Endothelial cell of umbilical vein (primary cell): ENCODE measurements at regions not wholly inside any gene's neighbourhood (a gene's known extent, or its start where the extent isn't known, plus 50 kb on each side); places are given as distances from the start of the nearest gene placed in this dataset.

Experiments used
- BruUV-seq: library from RNA; stranded (reverse); fragments of 400-500 nt; replicated peaks from 2 replicates; lab custom pipeline; 2021; lab: Mats Ljungman, UMichigan
- CTCF ChIA-PET: fragments of 300-600, 350-600 bp; sonication (Branson Sonifier 250); formaldehyde crosslinking; loops from one replicate; lab custom pipeline; 2021; ENCODE audit warnings: antibody characterized with exemption, inconsistent platforms; lab: Charles Lee
- POLR2A ChIA-PET: fragments of 300-600, 350-600 bp; sonication (Branson Sonifier 250); formaldehyde crosslinking; loops from one replicate; lab custom pipeline; 2021; ENCODE audit warnings: antibody characterized with exemption, inconsistent platforms; lab: Charles Lee
- DNase-seq: peaks from one replicate; pipeline ENCODE4 v3.0.0-alpha.2; 2011; ENCODE audit warnings: low read depth, low spot score
- FAIRE-seq: peaks from 2 replicates; lab custom pipeline; 2011; peaks lifted over from hg19 to GRCh38; lab: Jason Lieb, UNC
- H2AFZ ChIP-seq: 2 replicates; pipeline ENCODE4 v1.6.0; 2012; ENCODE audit warnings: low read depth, low read length, control low read depth, inconsistent platforms
- H3K27ac ChIP-seq: 2 replicates; pipeline ENCODE4 v1.5.1; 2011; ENCODE audit warnings: low read depth, mild to moderate bottlenecking, control low read depth, low read length, moderate library complexity; ENCODE audit not compliant: insufficient read depth
- H3K27me3 ChIP-seq, 2 experiments: 2 replicates each; pipeline versions ENCODE4 v1.6.0 to v1.6.1; 2011; ENCODE audit warnings: low read length in 2 of 2, mixed read lengths in 1 of 2; ENCODE audit not compliant: control insufficient read depth in 2 of 2, insufficient read depth in 2 of 2
- H3K36me3 ChIP-seq, 2 experiments: 2 replicates in 1 of 2; 3 replicates in 1 of 2; pipeline ENCODE4 v1.5.1; 2011; ENCODE audit warnings: low read length in 2 of 2, mild to moderate bottlenecking in 1 of 2, moderate library complexity in 1 of 2; ENCODE audit not compliant: control insufficient read depth in 2 of 2, insufficient read depth in 2 of 2; ENCODE audit errors: extremely low read depth in 1 of 2
- H3K4me1 ChIP-seq: 3 replicates; pipeline ENCODE4 v1.5.1; 2011; ENCODE audit warnings: mild to moderate bottlenecking, low read length; ENCODE audit not compliant: control insufficient read depth, insufficient read depth; ENCODE audit errors: extremely low read depth
- H3K4me2 ChIP-seq: 2 replicates; pipeline ENCODE4 v1.6.1; 2011; ENCODE audit warnings: low read length, control low read depth, mixed read lengths; ENCODE audit not compliant: insufficient read depth
- H3K4me3 ChIP-seq, 3 experiments: fragments of 200-600 bp in 1 of 3; sonication (generic), shearing (Covaris generic) in 1 of 3; replicated peaks in 1 of 3; 2 replicates each; pipeline ENCODE4 v1.5.1; 2011 to 2016; ENCODE audit warnings: control low read depth in 3 of 3, low read length in 3 of 3, mild to moderate bottlenecking in 2 of 3, inconsistent platforms in 1 of 3, low read depth in 1 of 3, moderate library complexity in 1 of 3; ENCODE audit not compliant: insufficient read depth in 1 of 3
- H3K79me2 ChIP-seq: 2 replicates; pipeline ENCODE4 v1.6.0; 2012; ENCODE audit warnings: low read length, inconsistent platforms; ENCODE audit not compliant: control insufficient read depth, insufficient read depth
- H3K9ac ChIP-seq: replicated peaks from 2 replicates; pipeline ENCODE3; 2011; ENCODE audit warnings: low read length, control low read depth; ENCODE audit not compliant: insufficient read depth; ENCODE audit errors: extremely low read depth
- H3K9me1 ChIP-seq: replicated peaks from 3 replicates; pipeline ENCODE4 v1.6.0; 2011; ENCODE audit warnings: mild to moderate bottlenecking, low read length; ENCODE audit not compliant: control insufficient read depth, insufficient read depth; ENCODE audit errors: extremely low read depth
- H3K9me3 ChIP-seq: replicated peaks from 2 replicates; pipeline ENCODE4 v1.5.1; 2012; ENCODE audit warnings: low read length, inconsistent platforms; ENCODE audit not compliant: control insufficient read depth, insufficient read depth
- H4K20me1 ChIP-seq: replicated peaks from 2 replicates; pipeline ENCODE3; 2011; ENCODE audit warnings: mild to moderate bottlenecking, low read length; ENCODE audit not compliant: control insufficient read depth, insufficient read depth; ENCODE audit errors: extremely low read depth
- EZH2 ChIP-seq: IDR thresholded peaks from 2 replicates; pipeline ENCODE4 v1.6.1; 2012; ENCODE audit warnings: borderline replicate concordance, low read depth, mild to moderate bottlenecking, moderate library complexity, low read length, inconsistent platforms; ENCODE audit not compliant: severe bottlenecking
- FOS ChIP-seq: IDR thresholded peaks from 2 replicates; pipeline ENCODE4 v1.6.1; 2011; ENCODE audit warnings: mild to moderate bottlenecking, low read length, moderate library complexity, borderline replicate concordance; ENCODE audit not compliant: insufficient read depth
- GATA2 ChIP-seq: IDR thresholded peaks from 2 replicates; pipeline ENCODE4 v1.7.0; 2011; ENCODE audit warnings: low read depth, mild to moderate bottlenecking, moderate library complexity, mixed read lengths, low read length; ENCODE audit not compliant: insufficient read length, insufficient read depth
- JUN ChIP-seq: IDR thresholded peaks from 2 replicates; pipeline ENCODE4 v1.6.1; 2011; ENCODE audit warnings: borderline replicate concordance, low read depth; ENCODE audit not compliant: insufficient read length, insufficient read depth
- MYC ChIP-seq: IDR thresholded peaks from one replicate; pipeline ENCODE4 v1.6.1; 2011; ENCODE audit warnings: mild to moderate bottlenecking, low read depth, low read length
- POLR2A ChIP-seq: IDR thresholded peaks from 2 replicates; pipeline ENCODE4 v1.6.1; 2012; ENCODE audit warnings: low read depth, mild to moderate bottlenecking, control low read depth, low read length
- POLR2AphosphoS5 ChIP-seq: IDR thresholded peaks from 2 replicates; pipeline ENCODE4 v1.6.1; 2012; ENCODE audit warnings: low read depth, mild to moderate bottlenecking, control low read depth, low read length, moderate library complexity; ENCODE audit not compliant: insufficient read depth
- dilution Hi-C: fragments of 300-500 bp; cut with MboI; formaldehyde crosslinking; loops from one replicate; pipeline ENCODE4 v1.15.0; 2019; ENCODE audit warnings: low sequenced_read_pairs; ENCODE audit not compliant: extremely low pct_ligation_motif_present
- intact Hi-C: fragments of 100-400 bp; cut with micrococcal nuclease; formaldehyde crosslinking; loops from one replicate; pipeline ENCODE4 v1.10.0; 2022
- TF ChIP-seq, protein P1 (sequence below): IDR thresholded peaks from 2 replicates; pipeline ENCODE4 v1.6.1; 2011; ENCODE audit not compliant: insufficient read depth, insufficient read length
- TF ChIP-seq, protein P2 (sequence below), 2 donors: IDR thresholded peaks; 1 replicate in 1 of 2; 2 replicates in 1 of 2; pipeline ENCODE4 v1.5.1; 2011; ENCODE audit warnings: low read length in 2 of 2, mild to moderate bottlenecking in 2 of 2, moderate library complexity in 2 of 2, control low read depth in 1 of 2, inconsistent platforms in 1 of 2, low read depth in 1 of 2; ENCODE audit not compliant: insufficient read depth in 1 of 2; ENCODE audit errors: extremely low read depth in 1 of 2

DNA sequence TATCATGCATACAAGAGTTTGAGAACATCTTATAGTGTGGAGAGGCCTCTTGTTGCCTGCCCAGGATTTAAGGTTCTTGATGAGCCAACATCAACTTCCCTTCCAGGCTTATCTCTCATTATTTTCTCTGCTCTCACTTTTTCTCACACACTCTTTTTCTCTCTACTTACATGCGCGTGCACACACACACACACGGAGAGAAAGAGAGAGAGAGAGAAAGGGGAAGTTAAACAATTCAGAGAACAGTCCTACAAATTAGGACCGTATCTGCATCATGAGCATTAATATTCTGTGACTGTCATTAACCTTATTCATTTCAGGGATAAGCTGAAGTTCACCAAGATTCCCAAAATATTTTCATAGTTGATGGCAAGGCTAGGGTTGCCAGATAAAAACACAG lies 269.0 kb downstream of the ZNF621 start:
- Histone ChIP-seq H4K20me1 (no peaks in the 10 kb centered on the region), H3K36me3 (no peaks in the 10 kb centered on the region), H3K27ac (no peak overlapping the region), H3K4me2 (no peak overlapping the region), H3K9me1 (no peaks in the 10 kb centered on the region), H3K9ac (no peak overlapping the region), H3K4me1 (no peaks in the 10 kb centered on the region), H3K27me3 (no peaks in the 10 kb centered on the region), H3K4me3 (no peak overlapping the region), H3K9me3 (no peaks in the 10 kb centered on the region), H3K79me2 (no peaks in the 10 kb centered on the region), H2AFZ (no peak overlapping the region)
- TF ChIP-seq MYC (no peak), JUN (no peak), FOS (no peak), EZH2 (no peak), GATA2 (no peak), POLR2AphosphoS5 (no peak), POLR2A (no peak)
- TF ChIP-seq, protein P1, sequence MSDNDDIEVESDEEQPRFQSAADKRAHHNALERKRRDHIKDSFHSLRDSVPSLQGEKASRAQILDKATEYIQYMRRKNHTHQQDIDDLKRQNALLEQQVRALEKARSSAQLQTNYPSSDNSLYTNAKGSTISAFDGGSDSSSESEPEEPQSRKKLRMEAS: no peak
- TF ChIP-seq, protein P2, sequence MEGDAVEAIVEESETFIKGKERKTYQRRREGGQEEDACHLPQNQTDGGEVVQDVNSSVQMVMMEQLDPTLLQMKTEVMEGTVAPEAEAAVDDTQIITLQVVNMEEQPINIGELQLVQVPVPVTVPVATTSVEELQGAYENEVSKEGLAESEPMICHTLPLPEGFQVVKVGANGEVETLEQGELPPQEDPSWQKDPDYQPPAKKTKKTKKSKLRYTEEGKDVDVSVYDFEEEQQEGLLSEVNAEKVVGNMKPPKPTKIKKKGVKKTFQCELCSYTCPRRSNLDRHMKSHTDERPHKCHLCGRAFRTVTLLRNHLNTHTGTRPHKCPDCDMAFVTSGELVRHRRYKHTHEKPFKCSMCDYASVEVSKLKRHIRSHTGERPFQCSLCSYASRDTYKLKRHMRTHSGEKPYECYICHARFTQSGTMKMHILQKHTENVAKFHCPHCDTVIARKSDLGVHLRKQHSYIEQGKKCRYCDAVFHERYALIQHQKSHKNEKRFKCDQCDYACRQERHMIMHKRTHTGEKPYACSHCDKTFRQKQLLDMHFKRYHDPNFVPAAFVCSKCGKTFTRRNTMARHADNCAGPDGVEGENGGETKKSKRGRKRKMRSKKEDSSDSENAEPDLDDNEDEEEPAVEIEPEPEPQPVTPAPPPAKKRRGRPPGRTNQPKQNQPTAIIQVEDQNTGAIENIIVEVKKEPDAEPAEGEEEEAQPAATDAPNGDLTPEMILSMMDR (IDR thresholded peaks at IDR 0.05; ENCODE audit: extremely low read depth in 1 of 2, insufficient read depth in 1 of 2, low read depth in 1 of 2, low read length in 2 of 2): no peak
- CTCF ChIA-PET: no interaction called here
- intact Hi-C loops (no loop called here), dilution Hi-C loops (no loop called here)
- BruUV-seq: no TSS peak
- no peak for DNase-seq
- POLR2A ChIA-PET: no interaction called here
- no peak for FAIRE-seq
